ENCODE measurements at regions not wholly inside any gene's neighbourhood (a gene's known extent, or its start where the extent isn't known, plus 50 kb on each side); places are given as distances from the start of the nearest gene placed in this dataset.

- ChIA-PET POLR2A (no interaction called here), CTCF (no interaction called here)
- no peak overlapping the region for H3K4me3 ChIP-seq (ENCODE audit: low read depth, low read length)
These were observed 81.6 kb downstream of the FOXA2 start for GRCh38 chr20:22502731-22503191.

DNA sequence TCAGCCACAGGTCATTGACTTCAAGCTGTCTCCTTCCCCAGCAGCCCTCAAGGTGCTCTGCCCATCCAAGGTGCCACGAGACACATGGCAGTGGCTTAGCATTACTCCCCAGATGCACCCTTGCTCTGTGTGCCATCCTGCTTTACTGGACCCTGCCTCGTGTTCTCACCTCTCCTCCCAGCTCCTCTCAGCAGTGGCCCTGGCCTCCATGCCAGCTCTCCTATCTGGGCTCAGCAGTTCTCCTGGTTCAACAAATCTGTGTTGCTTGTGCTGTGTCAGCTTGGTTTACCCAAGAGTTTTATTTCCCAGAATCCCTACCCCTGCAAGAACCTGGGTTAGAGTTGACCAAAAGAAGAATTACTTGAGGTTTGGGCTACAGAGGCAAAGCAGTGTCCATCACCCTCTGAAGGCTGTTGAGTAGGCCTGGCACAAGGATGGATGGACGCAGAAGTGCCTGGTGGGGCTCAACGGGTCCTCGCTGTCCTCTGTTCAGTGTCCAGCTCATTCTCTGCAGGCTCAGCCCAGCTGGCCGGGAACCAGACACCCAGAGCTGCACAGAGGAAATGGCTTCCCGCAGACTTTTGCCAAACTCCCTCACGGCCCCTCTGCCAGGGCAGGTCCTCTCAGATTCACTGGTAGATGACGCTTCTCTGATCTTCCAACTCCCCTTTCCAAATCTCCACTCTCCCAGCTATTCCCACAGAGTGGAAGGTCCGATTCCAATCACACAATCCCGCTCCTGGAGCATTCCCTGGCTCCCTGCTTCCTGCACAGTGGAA is 82.6 kb downstream of the FOXA2 start:
- ChIA-PET POLR2A (no interaction called here), CTCF (no interaction called here)
- DNase-seq (ENCODE audit: low read depth) = no peak
- TF ChIP-seq CTCF (IDR thresholded peaks at IDR 0.05; ENCODE audit: insufficient read depth, low read depth, low read length) = no peak
- Histone ChIP-seq H3K36me3 (ENCODE audit: control insufficient read depth, insufficient read depth, low read length) (no peaks in the 10 kb centered on the region), H3K27me3 (ENCODE audit: control insufficient read depth, insufficient read depth, low read length) (no peaks in the 10 kb centered on the region), H3K4me3 (ENCODE audit: low read depth, low read length) (no peak overlapping the region)

More at GRCh38 chr20:22502731-22503191, 81.6 kb downstream of the FOXA2 start:
- no peak for TF ChIP-seq CTCF (IDR thresholded peaks at IDR 0.05; ENCODE audit: insufficient read depth, low read depth, low read length)
- DNase-seq (ENCODE audit: low read depth) = no peak
- Histone ChIP-seq H3K36me3 (ENCODE audit: control insufficient read depth, insufficient read depth, low read length) (no peaks in the 10 kb centered on the region), H3K27me3 (ENCODE audit: control insufficient read depth, insufficient read depth, low read length) (no peaks in the 10 kb centered on the region)

- no peaks in the 10 kb centered on the region for H3K27me3 ChIP-seq (ENCODE audit: control insufficient read depth, insufficient read depth, low read length)
- no peak for TF ChIP-seq CTCF (IDR thresholded peaks at IDR 0.05; ENCODE audit: insufficient read depth, low read depth, low read length)
- no peaks in the 10 kb centered on the region for H3K36me3 ChIP-seq (ENCODE audit: control insufficient read depth, insufficient read depth, low read length)
- DNase-seq (ENCODE audit: low read depth) = no peak
- CTCF ChIA-PET = no interaction called here
- H3K4me3 ChIP-seq (ENCODE audit: low read depth, low read length) = no peak overlapping the region
- POLR2A ChIA-PET = no interaction called here
These were observed 83.3 kb downstream of the FOXA2 start for GRCh38 chr20:22501034-22501433.

GRCh38 chr20:22499515-22500166 is 84.7 kb downstream of the FOXA2 start:
- CTCF ChIA-PET = no interaction called here
- no peak for TF ChIP-seq CTCF (IDR thresholded peaks at IDR 0.05; ENCODE audit: insufficient read depth, low read depth, low read length)
- Histone ChIP-seq H3K4me3 (ENCODE audit: low read depth, low read length) (no peak overlapping the region), H3K27me3 (ENCODE audit: control insufficient read depth, insufficient read depth, low read length) (no peaks in the 10 kb centered on the region), H3K36me3 (ENCODE audit: control insufficient read depth, insufficient read depth, low read length) (no peaks in the 10 kb centered on the region)
- POLR2A ChIA-PET = no interaction called here
- DNase-seq (ENCODE audit: low read depth) = no peak

DNA sequence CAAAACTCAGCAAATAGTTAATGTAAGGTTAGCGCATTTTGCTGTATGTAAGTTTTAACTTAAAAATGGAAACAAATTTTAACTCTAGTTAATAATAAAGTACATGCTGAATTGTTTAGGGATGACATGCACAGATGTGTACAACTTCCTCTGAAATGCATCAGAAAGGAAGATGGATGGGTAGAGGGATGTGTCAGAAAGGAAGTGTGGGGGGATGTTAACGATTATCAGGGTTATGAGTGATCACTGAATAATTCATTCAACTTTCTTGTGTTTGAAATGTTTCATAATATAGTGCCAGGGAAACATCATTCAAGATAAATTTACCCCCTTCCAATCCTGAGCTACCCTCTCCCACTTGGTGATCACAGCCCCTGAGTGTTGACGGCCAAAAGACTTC is 87.6 kb downstream of the FOXA2 start:
- no peak for DNase-seq (ENCODE audit: low read depth)
- no peaks in the 10 kb centered on the region for H3K27me3 ChIP-seq (ENCODE audit: control insufficient read depth, insufficient read depth, low read length)
- no peaks in the 10 kb centered on the region for H3K36me3 ChIP-seq (ENCODE audit: control insufficient read depth, insufficient read depth, low read length)
- no peak for TF ChIP-seq CTCF (IDR thresholded peaks at IDR 0.05; ENCODE audit: insufficient read depth, low read depth, low read length)
- ChIA-PET POLR2A (no interaction called here), CTCF (no interaction called here)
- no peak overlapping the region for H3K4me3 ChIP-seq (ENCODE audit: low read depth, low read length)

All from BJ (cell line).